Transverse colon (tissue), 3 donors: ENCODE measurements at regions not wholly inside any gene's neighbourhood (a gene's known extent, or its start where the extent isn't known, plus 50 kb on each side); places are given as distances from the start of the nearest gene placed in this dataset.

Experiments used
- POLR2A ChIP-seq: fragments of 450-650 bp; IDR thresholded peaks from one replicate; pipeline ENCODE4 v1.6.1; 2016; ENCODE audit warnings: antibody characterized with exemption, mild to moderate bottlenecking, moderate library complexity
- TF ChIP-seq, protein P1 (sequence below), 5 experiments: fragments of 200-600 bp in 3 of 5; fragments of 450-650 bp in 2 of 5; sonication (generic) in 3 of 5; IDR thresholded peaks; 1 replicate in 2 of 5; 2 replicates in 3 of 5; pipeline ENCODE4 v1.5.1; 2016 to 2017; ENCODE audit warnings: antibody characterized with exemption in 5 of 5, inconsistent platforms in 3 of 5, mild to moderate bottlenecking in 2 of 5, moderate library complexity in 1 of 5

DNA sequence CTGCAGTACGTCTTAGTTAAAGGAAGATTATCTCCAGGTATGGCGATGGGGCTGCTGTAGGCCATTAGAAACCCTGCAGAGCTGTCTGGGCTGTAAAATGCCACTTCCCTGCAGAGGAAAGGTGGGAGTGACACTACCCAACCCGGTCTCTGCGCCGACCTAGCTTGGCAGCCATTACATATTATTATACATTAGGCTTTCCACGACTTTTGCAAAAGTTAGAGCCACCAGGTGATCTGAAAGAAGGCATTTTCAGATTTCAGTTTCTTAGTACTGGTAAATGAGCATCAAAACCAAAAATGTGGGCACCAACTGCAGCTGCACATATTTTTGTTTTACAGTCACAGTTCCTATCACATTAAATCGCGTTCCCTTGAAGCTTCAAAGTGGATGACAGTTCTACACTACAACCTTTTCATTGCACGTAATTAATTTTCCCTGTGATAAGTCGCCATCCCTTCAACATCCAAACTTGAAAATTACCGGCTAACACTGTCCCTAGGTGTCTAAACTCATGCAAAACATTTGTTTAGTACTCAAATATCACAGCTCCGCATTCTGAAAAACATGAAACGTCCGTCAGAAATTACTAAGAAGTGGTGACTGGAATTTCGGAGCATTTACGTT lies 81.4 kb upstream of the CHD2 start:
- TF ChIP-seq, protein P1, sequence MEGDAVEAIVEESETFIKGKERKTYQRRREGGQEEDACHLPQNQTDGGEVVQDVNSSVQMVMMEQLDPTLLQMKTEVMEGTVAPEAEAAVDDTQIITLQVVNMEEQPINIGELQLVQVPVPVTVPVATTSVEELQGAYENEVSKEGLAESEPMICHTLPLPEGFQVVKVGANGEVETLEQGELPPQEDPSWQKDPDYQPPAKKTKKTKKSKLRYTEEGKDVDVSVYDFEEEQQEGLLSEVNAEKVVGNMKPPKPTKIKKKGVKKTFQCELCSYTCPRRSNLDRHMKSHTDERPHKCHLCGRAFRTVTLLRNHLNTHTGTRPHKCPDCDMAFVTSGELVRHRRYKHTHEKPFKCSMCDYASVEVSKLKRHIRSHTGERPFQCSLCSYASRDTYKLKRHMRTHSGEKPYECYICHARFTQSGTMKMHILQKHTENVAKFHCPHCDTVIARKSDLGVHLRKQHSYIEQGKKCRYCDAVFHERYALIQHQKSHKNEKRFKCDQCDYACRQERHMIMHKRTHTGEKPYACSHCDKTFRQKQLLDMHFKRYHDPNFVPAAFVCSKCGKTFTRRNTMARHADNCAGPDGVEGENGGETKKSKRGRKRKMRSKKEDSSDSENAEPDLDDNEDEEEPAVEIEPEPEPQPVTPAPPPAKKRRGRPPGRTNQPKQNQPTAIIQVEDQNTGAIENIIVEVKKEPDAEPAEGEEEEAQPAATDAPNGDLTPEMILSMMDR (IDR thresholded peaks at IDR 0.05): no peak
- TF ChIP-seq POLR2A: no peak
